LoVo (cell line): ENCODE measurements at regions not wholly inside any gene's neighbourhood (a gene's known extent, or its start where the extent isn't known, plus 50 kb on each side); places are given as distances from the start of the nearest gene placed in this dataset.

Source experiments
- DNase-seq: peaks from one replicate; pipeline ENCODE4 v3.0.0-alpha.2; 2016; ENCODE audit warnings: low spot score

GRCh38 chr13:110097013-110097412 lies 209.9 kb downstream of the COL4A1 start:
- DNase-seq: no peak

DNA sequence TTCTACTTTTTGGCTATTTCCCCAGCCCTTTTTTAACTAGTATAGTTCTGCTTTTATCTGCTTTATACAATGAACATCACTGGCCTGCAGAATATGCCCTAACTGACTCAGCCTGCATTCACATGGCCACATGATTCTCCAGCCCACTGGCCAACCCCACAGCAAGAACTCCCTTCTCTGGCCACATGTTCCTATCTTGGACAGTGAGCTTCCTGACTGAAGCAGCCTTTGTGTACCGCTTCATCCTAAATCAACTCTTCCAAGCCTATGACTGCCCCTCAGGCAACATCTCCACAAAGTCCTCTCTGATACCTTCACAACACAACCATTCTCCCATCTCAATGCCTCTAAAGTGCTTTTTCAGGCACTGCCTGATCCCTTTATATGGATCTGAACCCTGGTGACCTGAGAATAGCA lies 214.1 kb downstream of the COL4A1 start:
- DNase-seq: no peak

DNA sequence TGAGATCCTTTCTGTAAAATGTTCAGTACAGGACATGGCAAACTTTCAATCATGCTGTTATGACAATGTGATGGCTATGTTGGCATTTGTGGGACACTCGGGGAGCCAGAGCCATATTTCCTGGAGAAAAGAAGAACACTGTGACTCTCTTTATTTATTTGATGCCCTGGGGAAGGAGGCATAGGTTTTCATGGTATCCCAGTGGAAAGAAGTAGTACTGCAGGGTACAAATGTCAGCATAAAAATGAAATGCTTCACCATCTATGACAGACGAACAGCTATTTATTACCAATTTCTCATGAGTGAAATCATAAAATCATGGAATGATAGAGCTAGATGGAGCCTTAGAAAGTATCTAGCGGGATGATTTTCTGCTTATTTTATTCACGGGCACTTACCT lies 217.1 kb downstream of the COL4A1 start:
- no peak for DNase-seq

- DNase-seq: no peak
These were observed 217.9 kb downstream of the COL4A1 start for GRCh38 chr13:110089100-110089499.

DNA sequence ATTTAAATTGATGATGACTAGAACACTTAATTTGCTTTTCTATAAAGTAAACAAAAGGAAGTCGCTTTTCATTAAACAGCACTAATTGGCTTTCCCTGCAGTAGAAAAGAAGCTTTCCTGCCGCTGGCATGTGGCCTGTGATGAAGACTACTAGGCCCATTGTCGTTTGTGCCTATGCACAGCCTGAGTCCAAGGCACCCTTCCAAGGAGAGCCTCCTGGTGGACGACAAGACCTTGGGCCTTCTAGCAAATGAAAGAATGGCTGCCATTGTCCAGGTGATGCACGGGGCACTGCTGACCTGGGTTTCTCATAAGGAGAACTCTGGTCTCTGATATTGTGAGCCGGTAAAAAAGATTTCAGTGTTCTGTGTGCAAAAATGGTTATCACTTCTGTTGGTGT lies 233.0 kb downstream of the COL4A1 start:
- DNase-seq: no peak

DNA sequence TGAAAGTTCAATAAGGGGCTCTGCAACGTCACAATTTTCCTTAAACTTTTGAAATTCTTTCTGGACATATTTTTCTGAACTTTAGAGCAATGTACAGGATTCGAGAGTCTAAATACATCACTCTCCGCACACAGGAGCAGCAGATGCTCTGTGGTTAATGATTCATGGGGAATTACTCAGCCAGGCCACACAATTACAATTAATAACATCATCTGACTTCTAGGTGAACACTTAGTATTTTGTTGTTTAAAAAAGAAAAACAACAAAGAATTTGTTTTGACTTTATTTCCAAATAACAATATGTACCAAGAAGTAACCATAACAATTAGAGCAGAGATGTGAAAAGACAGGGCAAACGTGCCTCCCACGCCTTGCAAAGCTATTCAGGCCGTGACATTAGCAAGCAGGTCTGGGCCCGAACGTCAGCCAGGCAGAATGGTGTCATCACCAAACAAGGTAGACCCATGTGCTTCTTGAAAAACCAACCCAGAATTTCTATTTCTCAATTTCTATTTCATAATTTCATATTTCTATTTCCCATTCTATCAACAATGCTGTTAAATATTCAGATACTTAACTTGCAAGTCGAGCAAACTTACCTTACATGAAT lies 236.3 kb downstream of the COL4A1 start:
- DNase-seq: peak; percentile 7

DNA sequence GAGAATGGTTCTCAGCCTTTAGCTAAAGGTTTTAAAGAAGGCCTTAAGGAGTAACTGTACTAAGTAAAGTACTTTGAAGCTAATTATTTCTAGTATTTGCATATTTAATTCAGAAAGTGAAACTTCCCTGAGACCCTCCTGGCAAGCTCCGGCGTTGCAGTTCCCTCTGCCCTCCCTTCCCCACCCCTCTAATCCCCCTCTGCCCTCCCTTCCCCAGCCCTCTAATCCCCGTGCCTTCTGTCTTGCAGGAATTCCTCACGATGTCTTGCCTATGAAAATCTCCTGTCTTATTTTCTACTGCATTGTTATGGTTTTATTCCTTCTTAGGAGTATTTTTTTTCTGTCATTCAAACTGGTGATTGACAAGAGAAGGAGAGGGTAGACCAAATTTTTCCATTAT lies 236.9 kb downstream of the COL4A1 start:
- no peak for DNase-seq

DNA sequence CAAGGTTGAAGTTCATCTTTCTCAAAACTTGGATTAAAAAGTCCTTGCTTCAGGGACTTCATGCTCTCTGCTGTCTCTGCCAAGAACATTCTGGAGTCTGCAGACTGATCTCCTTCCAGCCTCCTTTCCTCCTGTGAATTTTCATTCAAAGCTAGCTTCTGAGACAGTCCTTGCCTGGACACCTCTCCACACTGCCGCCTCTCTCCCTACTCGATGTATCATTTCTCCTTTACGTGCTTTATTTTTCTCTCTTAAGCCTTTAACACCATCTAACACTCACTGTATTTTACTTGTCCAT lies 238.8 kb downstream of the COL4A1 start:
- no peak for DNase-seq

DNA sequence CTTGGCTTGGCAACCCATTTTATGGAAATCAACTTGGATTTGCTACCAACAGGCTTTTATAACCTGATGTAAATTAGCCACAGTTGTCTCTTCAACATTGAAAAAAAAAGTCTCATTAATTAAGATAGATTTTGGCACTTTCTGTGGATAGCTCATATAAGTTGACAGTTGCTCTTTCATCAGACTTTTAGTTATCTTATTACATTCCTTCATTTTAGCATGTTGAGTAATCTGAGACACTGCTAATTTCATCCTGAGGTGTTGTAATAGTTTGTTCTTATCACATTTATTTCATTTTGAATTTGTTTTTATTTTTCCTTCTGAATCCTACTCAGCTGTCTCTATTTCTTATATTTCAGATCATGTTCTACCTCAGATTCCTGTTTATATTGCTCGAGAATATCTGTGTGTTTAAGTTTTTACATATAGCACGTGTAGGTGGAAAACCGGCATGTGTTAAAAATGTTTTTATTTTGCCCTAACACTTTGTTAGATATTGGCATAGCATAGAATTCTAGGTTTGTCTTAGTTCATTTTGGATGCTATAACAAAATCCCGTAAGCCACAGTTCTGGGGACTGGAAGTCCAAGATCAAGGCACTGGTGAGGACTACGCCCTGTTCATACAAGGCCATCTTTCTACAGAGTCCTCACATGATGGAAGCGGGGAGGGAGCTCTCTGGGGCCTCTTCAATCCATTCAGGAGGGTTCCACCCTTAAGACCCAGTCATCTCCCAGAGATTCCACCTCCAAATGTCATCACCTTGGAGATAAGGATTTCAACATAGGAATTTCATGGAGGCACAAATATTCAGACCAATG lies 239.4 kb downstream of the COL4A1 start:
- DNase-seq: no peak

DNA sequence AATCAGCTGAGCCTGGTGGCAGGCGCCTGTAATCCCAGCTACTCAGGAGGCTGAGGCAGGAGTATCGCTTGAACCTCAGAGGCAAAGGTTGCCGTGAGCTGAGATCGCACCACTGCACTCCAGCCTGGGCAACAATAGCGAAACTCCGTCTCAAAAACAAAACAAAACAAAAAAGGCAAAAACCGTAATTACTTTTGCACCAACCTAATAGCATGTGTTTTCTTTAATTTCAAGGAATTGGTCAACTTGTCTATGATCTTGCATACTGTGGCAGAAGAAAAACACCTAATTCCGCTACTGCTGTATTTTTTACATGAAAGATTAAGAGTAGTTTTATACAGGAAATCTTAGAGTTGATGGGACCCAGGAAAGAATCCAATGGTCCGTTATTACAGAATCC lies 241.2 kb downstream of the COL4A1 start:
- DNase-seq: no peak

DNA sequence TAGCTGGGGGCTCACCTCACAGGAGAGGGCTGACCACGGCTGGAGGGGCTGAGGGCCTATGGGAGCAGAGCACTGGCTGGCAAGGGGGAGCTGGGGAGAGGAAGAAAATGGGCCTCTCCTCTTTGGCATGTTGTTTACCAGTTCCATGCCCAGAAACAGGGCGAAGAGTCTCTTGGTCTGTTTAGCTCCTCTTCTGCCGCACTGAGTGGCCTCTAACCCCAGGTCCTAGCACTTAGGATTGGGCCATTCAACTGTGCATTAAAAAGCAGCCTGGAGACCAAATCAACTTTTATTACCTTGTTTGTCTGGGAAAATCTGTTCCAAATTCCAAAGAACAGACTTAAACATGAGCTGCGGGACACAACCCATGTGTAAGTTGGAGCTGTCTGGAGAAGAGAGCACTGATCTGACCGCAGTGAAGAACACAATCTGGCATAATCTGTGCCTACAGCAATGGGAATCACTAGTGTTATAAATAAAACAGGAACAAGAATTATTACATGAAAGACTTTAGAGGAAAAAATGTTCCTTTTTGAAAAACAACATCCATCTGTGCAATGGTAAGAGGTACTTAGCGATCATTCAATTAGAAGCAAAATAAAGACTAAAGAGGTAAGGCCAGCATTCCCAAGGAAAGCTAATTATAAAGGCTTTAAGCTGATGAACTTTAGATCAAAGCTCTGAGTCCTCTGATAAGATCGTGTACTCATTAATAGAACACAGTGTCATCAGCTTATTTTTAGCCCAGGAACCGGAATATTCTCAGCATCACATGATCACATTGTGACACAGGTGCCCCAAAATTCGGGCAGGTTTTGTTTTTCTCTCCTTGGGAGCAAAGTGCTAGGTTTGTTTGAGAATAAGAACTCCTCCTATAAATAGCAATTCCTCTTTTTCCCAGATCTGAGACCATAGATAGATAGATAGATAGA lies 243.2 kb downstream of the COL4A1 start:
- no peak for DNase-seq

- DNase-seq: no peak
These were observed 244.0 kb downstream of the COL4A1 start for GRCh38 chr13:110062777-110063442.

DNA sequence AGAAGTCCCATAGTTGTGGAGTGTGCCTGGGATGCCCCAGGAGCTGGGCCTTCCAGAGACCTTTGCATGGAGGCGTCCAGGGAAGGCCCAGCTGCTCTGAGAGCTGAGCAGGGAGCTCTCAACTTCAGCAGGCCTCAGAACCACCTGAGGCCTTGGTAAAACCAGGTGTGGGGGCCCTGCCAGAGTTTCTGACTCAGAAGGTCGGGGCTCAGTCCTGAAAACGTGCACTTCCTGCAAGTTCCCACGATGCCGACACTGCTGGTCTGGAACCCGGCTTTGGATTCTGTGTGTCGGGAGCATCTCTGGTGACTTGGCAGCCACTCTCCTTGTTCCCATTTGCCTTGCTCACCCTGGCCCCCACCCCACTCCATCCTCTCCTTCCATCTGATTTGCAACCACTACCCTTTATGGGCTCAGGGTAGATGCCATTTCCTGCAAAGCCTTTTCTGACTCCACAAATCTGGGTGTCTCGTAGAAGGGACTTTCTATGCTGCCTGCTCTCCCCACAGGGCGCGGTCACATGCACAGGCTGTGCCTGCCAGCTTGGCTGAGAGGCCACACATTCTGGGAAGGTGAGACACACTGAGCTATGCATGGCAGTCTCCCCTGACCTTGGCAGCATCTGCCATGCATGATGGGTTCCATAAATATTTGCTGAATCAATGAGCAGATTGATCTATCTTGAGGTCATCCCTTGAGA lies 244.7 kb downstream of the COL4A1 start:
- peak; percentile 8 for DNase-seq

DNA sequence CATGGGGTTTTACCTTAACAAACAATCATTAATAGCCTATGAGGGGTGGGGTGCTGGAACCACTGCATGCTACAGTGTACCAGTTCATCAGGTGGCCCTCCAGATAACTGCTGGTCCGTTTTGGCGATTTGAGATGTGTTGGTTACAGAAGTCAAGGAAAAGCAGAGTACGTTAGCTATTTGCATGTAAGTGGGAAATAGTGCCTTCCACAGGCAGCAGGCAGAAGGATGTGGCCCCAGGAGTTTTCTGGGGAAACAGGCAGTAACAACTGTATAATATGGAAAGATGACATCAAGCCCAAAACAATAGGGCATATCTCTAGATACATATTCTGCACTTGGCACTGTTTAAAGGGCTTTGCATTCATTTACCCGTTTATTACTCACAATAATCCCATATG lies 245.7 kb downstream of the COL4A1 start:
- DNase-seq: no peak

GRCh38 chr13:110057052-110057451 lies 249.9 kb downstream of the COL4A1 start:
- DNase-seq: no peak

DNA sequence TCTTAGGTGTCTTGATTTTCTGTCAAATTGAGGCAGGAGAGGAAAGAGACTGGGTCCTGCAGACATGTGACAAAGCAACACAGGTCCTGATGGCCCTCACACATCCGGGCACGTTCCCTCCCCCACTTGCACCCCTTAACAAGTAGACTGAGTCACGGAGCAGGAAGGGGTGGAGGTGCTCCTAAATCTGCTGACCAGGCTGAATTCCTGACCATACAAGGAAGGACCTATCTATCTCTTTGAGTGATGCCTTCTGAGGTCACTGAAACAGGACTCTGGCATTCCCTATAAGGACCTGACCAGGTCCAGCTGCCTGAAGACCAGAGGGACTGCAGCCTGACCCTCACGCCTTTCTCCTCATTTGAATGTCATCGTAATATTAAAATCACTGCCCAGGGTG lies 250.3 kb downstream of the COL4A1 start:
- no peak for DNase-seq

DNA sequence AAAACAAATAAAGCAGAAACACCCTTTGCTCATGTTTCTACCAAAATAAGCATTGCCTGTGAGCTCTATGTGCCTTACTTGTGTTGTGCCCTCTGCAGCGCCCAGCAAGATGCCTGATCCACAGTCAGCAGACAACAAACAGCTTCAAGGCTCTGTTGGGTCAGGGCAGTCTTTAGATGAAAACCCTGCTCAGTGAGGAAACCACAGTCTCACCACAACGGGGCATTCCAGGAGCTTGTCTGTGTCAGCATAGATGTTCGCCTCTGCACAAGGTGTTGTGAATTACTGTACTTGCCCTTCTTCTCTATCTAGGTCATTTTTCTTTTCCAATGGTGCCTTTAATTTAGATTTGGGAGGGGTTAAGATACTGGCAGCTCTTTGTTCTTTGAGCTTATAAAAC lies 251.9 kb downstream of the COL4A1 start:
- DNase-seq: no peak

DNA sequence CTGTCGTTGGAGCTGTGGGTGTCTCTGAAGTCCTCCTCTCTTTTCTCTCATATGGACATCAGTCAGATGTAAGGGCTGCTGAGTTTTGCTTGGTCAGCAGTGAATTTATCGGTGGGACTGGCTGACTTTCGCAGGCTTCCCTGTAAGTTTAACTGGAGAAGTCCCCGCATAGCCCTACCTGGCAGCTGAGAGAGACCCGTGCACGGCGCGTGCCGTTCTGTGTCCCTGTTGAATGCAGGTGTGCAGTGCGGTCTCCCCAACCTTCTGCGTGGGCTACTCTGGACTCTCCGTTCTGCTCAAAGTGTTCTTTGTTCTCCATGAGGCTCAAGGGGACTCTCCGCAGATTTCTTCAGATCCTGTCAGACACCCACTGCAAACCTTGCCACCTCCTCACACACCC lies 252.9 kb downstream of the COL4A1 start:
- DNase-seq: no peak

GRCh38 chr13:110047496-110047895 lies 259.5 kb downstream of the COL4A1 start:
- no peak for DNase-seq

GRCh38 chr13:110046811-110047210 lies 260.1 kb downstream of the COL4A1 start:
- no peak for DNase-seq

- no peak for DNase-seq
These were observed 259.5 kb upstream of the IRS2 start for GRCh38 chr13:110045919-110046318.

DNA sequence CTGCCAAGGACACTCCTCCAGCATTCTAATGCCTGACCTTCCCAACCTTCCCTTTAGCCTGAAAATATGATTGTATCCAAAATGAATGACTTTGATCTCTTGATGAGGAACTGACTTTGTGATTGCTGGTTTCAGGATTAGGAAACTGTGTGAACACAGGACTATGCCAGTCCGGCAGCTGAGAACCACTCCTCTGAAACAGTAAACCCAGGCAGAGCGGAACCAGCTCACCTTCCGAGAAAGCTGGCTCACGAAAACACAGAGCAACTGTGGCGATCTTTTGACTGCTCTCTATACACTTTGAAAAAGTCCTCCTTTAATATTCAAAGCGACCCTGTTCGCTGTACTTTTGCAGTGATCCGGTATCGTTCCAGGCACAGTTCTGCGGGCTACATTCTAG lies 258.8 kb upstream of the IRS2 start:
- DNase-seq: no peak
